ENCODE measurements at regions not wholly inside any gene's neighbourhood (a gene's known extent, or its start where the extent isn't known, plus 50 kb on each side); places are given as distances from the start of the nearest gene placed in this dataset.

- Histone ChIP-seq H3K4me3 (no peak overlapping the region), H3K9me3 (ENCODE audit: low read depth) (no peaks in the 10 kb centered on the region), H3K27me3 (no peaks in the 10 kb centered on the region), H3F3A (ENCODE audit: low read depth) (no peaks in the 10 kb centered on the region), H3K9ac (no peak overlapping the region), H3K36me3 (no peaks in the 10 kb centered on the region), H3K27ac (no peak overlapping the region), H3K4me1 (no peaks in the 10 kb centered on the region), H2AFZ (replicated peaks) (no peak overlapping the region), H4K20me1 (ENCODE audit: low read depth) (no peaks in the 10 kb centered on the region), H3K4me2 (no peak overlapping the region), H3K79me2 (ENCODE audit: low read depth) (no peaks in the 10 kb centered on the region)
- H3K27me3 Mint-ChIP-seq (ENCODE audit: insufficient read depth, low read depth), result no peaks in the 10 kb centered on the region
- TF ChIP-seq EZH2phosphoT487 (IDR thresholded peaks at IDR 0.05) (no peak), EZH2 (IDR thresholded peaks at IDR 0.05) (no peak)
- TF ChIP-seq, protein P1, sequence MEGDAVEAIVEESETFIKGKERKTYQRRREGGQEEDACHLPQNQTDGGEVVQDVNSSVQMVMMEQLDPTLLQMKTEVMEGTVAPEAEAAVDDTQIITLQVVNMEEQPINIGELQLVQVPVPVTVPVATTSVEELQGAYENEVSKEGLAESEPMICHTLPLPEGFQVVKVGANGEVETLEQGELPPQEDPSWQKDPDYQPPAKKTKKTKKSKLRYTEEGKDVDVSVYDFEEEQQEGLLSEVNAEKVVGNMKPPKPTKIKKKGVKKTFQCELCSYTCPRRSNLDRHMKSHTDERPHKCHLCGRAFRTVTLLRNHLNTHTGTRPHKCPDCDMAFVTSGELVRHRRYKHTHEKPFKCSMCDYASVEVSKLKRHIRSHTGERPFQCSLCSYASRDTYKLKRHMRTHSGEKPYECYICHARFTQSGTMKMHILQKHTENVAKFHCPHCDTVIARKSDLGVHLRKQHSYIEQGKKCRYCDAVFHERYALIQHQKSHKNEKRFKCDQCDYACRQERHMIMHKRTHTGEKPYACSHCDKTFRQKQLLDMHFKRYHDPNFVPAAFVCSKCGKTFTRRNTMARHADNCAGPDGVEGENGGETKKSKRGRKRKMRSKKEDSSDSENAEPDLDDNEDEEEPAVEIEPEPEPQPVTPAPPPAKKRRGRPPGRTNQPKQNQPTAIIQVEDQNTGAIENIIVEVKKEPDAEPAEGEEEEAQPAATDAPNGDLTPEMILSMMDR (IDR thresholded peaks at IDR 0.05), result no peak
- no peaks in the 10 kb centered on the region for H3K9me3 Mint-ChIP-seq
- H3K27ac Mint-ChIP-seq, result no peak overlapping the region
- H3K36me3 Mint-ChIP-seq, result no peaks in the 10 kb centered on the region
- no peak overlapping the region for H3K4me3 Mint-ChIP-seq
- peaks cover 4% of the 10 kb centered on the region for H3K4me1 Mint-ChIP-seq
- DNase-seq (ENCODE audit: low spot score), result no peak
Observed at GRCh38 chr3:152891678-152892077, 56.7 kb downstream of the P2RY1 start.

DNA sequence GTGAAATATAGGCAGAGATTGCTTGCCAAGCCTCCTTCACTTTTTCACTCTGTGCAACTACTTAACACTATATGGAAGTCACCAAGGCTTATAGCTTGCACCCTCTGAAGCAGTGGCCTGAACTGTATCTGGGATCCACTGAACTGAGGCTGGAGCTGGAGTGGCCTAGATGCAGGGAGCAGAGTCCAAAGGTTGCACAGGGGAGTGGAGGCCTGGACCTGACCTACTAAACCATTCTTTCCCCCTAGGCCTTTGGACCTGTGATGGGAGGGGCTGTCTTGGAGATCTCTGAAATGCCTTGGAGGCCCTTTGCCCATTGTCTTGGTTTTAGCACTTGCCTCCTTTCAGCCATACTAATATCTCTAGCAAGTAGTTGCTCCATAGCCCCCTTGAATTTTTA, 57.5 kb downstream of the P2RY1 start:
- Mint-ChIP-seq H3K4me1 (peaks cover 4% of the 10 kb centered on the region), H3K36me3 (no peaks in the 10 kb centered on the region), H3K4me3 (no peak overlapping the region), H3K27me3 (ENCODE audit: insufficient read depth, low read depth) (no peaks in the 10 kb centered on the region), H3K27ac (no peak overlapping the region), H3K9me3 (no peaks in the 10 kb centered on the region)
- Histone ChIP-seq H3K9ac (no peak overlapping the region), H3K4me1 (no peaks in the 10 kb centered on the region), H3K36me3 (no peaks in the 10 kb centered on the region), H3K27me3 (no peaks in the 10 kb centered on the region), H2AFZ (replicated peaks) (no peak overlapping the region), H3K4me2 (no peak overlapping the region), H3K79me2 (ENCODE audit: low read depth) (no peaks in the 10 kb centered on the region), H3K27ac (no peak overlapping the region), H4K20me1 (ENCODE audit: low read depth) (no peaks in the 10 kb centered on the region), H3K4me3 (no peak overlapping the region), H3K9me3 (ENCODE audit: low read depth) (no peaks in the 10 kb centered on the region), H3F3A (ENCODE audit: low read depth) (no peaks in the 10 kb centered on the region)
- TF ChIP-seq, protein P1 (IDR thresholded peaks at IDR 0.05), result no peak
- TF ChIP-seq EZH2phosphoT487 (IDR thresholded peaks at IDR 0.05) (no peak), EZH2 (IDR thresholded peaks at IDR 0.05) (no peak)
- no peak for DNase-seq (ENCODE audit: low spot score)

DNA sequence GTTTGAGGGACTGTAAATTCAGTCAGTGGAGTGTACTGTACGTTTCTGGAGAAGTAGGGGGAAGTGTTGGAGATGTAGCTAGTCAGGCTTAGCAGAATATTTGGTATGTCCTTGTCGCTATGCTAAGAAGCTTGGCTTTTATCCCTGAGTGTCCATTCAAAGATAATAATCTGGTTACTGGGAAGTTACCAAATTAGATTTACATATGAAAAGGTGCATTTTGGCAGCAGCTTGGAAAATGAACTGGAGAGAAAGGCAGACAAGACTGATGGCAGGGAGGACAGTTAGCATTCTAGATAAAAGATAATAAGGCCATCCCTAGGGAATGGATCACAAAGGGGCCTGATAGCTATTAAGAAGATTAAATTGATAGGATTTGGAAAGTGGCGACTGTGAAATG, 58.7 kb downstream of the P2RY1 start:
- Histone ChIP-seq H3K9ac (no peak overlapping the region), H3K9me3 (ENCODE audit: low read depth) (no peaks in the 10 kb centered on the region), H3K79me2 (ENCODE audit: low read depth) (no peaks in the 10 kb centered on the region), H2AFZ (replicated peaks) (no peak overlapping the region), H3K27ac (no peak overlapping the region), H3F3A (ENCODE audit: low read depth) (no peaks in the 10 kb centered on the region), H3K36me3 (no peaks in the 10 kb centered on the region), H3K4me1 (no peaks in the 10 kb centered on the region), H3K4me3 (no peak overlapping the region), H3K4me2 (no peak overlapping the region), H3K27me3 (no peaks in the 10 kb centered on the region), H4K20me1 (ENCODE audit: low read depth) (no peaks in the 10 kb centered on the region)
- DNase-seq (ENCODE audit: low spot score), result no peak
- peaks cover 4% of the 10 kb centered on the region for H3K4me1 Mint-ChIP-seq
- no peak for TF ChIP-seq EZH2phosphoT487 (IDR thresholded peaks at IDR 0.05)
- TF ChIP-seq EZH2 (IDR thresholded peaks at IDR 0.05), result no peak
- TF ChIP-seq, protein P1 (IDR thresholded peaks at IDR 0.05), result no peak
- H3K27ac Mint-ChIP-seq, result no peak overlapping the region
- H3K9me3 Mint-ChIP-seq, result no peaks in the 10 kb centered on the region
- no peak overlapping the region for H3K4me3 Mint-ChIP-seq
- no peaks in the 10 kb centered on the region for H3K36me3 Mint-ChIP-seq
- no peaks in the 10 kb centered on the region for H3K27me3 Mint-ChIP-seq (ENCODE audit: insufficient read depth, low read depth)

GRCh38 chr3:152899306-152899705, 64.4 kb downstream of the P2RY1 start:
- Histone ChIP-seq H3K79me2 (ENCODE audit: low read depth) (no peaks in the 10 kb centered on the region), H3K4me2 (no peak overlapping the region), H3K4me1 (no peaks in the 10 kb centered on the region), H3K9me3 (ENCODE audit: low read depth) (no peaks in the 10 kb centered on the region), H3K27me3 (no peaks in the 10 kb centered on the region), H3K36me3 (no peaks in the 10 kb centered on the region), H3K27ac (no peak overlapping the region), H2AFZ (replicated peaks) (no peak overlapping the region), H3K9ac (no peak overlapping the region), H3F3A (ENCODE audit: low read depth) (no peaks in the 10 kb centered on the region), H3K4me3 (no peak overlapping the region), H4K20me1 (ENCODE audit: low read depth) (no peaks in the 10 kb centered on the region)
- Mint-ChIP-seq H3K9me3 (no peaks in the 10 kb centered on the region), H3K27ac (no peak overlapping the region), H3K4me1 (no peaks in the 10 kb centered on the region), H3K36me3 (no peaks in the 10 kb centered on the region), H3K4me3 (no peak overlapping the region), H3K27me3 (ENCODE audit: insufficient read depth, low read depth) (no peaks in the 10 kb centered on the region)
- DNase-seq (ENCODE audit: low spot score), result no peak
- TF ChIP-seq, protein P1 (IDR thresholded peaks at IDR 0.05), result no peak
- TF ChIP-seq EZH2phosphoT487 (IDR thresholded peaks at IDR 0.05) (no peak), EZH2 (IDR thresholded peaks at IDR 0.05) (no peak)
